ENCODE measurements at regions not wholly inside any gene's neighbourhood (a gene's known extent, or its start where the extent isn't known, plus 50 kb on each side); places are given as distances from the start of the nearest gene placed in this dataset.
"Not testable (repeated sequence)": the region's sequence is repeated elsewhere in the genome, so short reads cannot be mapped to it uniquely, and the experiment has no call there.

DNA sequence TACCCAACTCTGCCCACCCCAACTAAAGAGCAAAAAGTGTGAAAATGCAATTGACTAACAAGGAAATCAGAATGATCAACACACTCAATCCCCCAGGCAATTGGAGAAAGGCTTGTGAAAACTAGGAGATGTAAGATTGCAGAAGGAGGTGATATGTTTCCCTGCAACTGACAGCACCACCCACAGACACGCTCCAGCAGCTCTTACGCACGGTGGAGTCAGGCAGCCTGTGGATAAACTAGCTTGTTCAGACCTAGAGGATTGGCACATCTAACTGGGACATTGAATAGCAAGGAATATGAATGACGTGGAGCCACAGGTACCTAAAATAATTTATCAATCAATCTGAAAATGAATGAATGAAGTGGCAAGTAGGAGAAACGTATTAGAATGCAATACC lies 125.7 kb upstream of the MYO3A start:
- DNase-seq (ENCODE audit: low spot score) = no peak

DNA sequence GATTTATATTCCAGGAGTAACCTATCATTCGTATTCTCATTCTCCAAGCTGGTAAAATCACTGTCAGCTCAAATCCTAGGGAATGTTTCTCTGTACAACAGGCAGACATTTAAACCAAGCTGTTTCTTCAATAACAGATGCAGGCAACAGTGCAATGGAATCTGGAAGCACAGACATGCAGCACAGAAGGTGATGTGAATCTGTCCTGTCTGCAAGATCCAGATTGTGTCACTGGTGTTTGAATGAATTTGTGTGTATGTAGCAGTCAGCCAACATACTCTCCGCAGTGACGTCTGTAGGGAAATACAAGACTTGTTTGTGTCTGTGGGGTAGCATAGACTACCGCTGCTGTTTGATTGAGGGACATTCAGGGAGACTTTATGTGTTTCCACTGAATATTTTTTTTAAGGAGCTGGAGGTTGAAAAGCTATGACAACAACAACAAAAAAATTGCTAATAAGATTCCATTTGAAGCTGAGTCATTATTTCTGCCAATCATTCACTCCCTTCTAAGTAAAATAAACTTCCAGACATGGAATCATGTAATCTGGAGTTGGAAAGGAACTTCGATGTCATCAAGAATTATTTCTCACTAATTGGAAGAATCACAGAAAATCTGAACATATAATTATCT lies 122.9 kb upstream of the MYO3A start:
- DNase-seq (ENCODE audit: low spot score) = no peak

GRCh38 chr10:25813511-25813910 lies 120.5 kb upstream of the MYO3A start:
- DNase-seq (ENCODE audit: low spot score) = no peak

DNA sequence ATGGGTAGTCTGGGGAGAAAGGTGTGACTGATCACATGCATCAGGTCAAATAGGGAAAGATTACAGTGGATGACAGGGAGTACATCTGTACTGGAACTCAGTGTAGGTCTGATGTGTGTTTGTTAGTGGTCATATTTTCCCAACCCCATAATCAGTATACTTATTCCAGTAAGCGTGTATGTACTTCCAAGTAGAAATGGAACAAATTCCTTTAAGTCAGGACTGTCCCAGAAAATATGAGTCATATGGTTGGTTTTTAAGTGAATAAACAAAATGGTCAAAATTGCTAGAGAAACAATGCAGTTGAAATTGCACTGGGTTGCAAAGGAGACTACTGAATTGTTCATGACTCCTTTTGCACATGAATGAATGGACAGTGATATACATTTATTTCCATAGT lies 118.8 kb upstream of the MYO3A start:
- DNase-seq (ENCODE audit: low spot score) = no peak

DNA sequence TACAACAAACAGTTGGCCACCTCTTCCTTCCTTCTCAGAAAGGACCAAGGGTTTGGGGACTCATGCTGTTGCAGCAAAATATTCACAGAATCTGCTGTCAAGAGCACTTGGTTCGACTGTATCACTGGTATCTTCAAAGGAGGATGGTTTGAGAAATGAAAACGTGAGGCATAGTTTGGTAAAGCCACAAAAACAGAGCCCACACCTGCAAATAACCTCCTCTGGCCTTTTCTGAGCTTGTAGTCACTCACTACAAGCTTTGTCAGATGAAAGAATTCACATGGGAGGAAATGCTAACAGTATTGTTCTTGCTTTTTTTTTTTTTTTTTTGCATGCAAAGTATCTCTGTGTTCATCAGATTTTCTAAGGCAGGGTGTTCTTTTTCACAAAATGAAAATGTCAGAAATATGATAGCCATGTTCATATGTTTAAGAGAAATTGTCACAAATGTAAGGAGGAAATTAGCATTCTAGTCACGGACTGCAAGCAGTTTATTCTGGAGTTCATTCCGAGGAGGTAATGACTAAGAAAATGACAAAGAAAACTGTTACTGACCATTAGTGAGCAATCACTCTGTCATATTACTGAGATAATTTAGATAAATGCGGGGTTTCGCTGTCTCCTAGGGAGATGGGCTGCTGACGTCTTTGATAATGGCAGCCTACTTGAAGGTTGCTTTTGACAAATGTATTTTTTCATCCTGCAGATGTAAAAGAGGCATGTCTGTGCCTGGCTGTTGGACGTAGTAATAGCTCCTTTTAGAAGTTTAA lies 117.8 kb upstream of the MYO3A start:
- DNase-seq (ENCODE audit: low spot score) = no peak

DNA sequence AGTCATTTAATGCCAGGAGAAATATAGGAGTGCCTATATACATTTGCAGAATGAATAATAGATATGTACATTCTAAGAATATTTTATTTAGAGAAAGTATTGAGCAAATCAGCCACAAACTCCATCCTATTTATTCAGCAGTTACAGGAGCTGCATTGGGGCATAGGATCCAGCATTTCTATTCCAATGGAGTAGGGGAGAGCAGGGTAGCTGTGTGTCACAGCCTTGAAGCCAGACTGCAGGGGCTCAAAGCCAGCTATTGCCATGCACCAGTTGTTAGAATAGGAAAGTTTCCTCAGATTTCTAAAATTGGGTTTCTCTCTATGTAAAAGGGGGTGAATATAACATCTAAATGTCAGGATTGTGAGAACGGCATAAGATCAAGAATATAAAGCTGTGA lies 116.8 kb upstream of the MYO3A start:
- no peak for DNase-seq (ENCODE audit: low spot score)

- DNase-seq (ENCODE audit: low spot score) = no peak
These were observed 115.3 kb upstream of the MYO3A start for GRCh38 chr10:25818751-25819150.

GRCh38 chr10:25820472-25820871 lies 113.6 kb upstream of the MYO3A start:
- DNase-seq (ENCODE audit: low spot score) = no peak

- no peak for DNase-seq (ENCODE audit: low spot score)
These were observed 113.2 kb upstream of the MYO3A start for GRCh38 chr10:25820874-25821273.

GRCh38 chr10:25824050-25824449 lies 110.0 kb upstream of the MYO3A start:
- DNase-seq (ENCODE audit: low spot score) = no peak

DNA sequence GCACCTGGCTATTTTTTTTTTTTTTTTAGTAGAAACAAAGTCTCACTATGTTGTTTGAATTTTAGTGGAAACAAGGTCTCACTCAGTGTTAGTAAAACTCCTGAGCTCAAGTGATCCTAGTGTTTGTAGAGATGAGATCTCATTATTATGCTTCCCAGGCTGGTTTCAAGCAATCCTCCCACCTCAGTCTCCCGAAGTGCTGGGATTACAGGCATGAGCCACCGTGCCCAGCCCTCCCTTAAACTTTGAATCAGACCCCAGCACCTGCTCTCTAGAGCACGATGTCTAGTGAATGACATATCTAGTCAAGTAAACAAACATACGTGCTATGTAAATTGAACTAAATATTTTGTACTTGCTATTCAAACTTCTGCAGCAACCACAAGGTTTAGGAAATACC lies 105.6 kb upstream of the MYO3A start:
- DNase-seq (ENCODE audit: low spot score) = no peak

DNA sequence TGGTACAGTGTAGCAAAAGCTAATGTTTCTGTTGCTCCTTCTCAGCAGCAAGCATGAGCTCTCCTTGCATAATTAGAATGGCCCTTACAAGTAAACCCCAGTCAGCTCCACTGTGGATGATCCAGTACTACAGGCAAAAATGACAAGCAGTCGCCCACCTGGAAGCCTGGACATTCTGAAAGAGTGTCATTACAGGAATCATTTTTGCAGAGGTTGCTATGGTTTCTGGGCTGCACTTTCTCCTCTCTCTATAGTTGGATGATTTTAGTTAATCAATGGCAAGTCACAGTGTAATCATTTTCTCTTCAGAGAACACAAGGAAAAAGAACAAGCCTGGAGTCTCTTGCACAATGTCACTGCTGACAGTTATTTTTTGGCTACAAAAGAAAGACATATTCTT lies 102.9 kb upstream of the MYO3A start:
- no peak for DNase-seq (ENCODE audit: low spot score)

DNA sequence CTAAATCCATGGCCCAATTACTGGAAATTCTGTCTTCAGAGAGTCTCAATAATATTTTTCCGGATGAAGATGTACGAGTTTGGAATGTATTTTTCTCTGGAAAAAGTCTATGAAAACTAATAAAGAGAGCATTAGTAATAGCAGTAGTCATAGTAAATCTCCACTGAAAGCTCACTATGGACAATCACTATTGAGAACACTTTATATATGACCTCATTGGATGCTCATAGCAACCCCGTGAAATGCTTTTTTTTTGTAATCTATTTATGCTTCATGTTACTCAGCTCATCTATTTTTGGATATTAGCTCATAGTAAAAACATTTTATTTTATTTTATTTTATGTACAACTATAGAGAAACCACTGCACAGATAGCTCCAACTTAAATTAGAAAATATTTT lies 94.3 kb upstream of the MYO3A start:
- DNase-seq (ENCODE audit: low spot score) = no peak

DNA sequence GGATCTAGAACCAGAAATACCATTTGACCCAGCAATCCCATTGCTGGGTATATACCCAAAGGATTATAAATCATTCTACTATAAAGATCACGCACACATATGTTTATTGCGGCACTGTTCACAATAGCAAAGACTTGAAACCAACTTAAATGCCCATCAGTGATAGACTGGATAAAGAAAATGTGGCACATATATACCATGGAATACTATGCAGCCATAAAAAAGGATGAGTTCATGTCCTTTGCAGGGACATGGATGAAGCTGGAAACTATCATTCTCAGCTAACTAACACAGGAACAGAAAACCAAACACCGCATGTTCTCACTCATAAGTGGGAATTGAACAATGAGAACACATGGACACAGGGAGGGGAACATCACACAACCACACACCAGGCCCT lies 93.2 kb upstream of the MYO3A start:
- DNase-seq (ENCODE audit: low spot score) = not testable (repeated sequence)

DNA sequence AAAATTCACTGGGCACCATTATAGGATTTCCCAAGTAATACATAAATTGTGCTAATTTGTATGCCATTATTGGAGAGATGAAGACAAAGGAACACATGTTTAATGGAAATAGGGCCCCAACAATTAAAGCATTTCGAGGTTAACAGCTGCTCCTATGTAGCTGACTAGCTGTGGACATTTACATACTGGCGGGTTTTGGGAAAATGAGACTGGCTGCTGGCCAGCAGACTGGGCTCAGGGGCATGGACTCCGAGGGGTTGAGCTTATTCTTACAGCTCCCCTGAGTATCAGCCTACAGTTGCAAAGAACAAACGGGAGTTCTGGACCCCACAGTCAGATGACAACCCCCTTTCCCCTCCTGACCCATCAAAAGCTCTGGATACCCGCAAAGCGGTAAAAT lies 91.9 kb upstream of the MYO3A start:
- DNase-seq (ENCODE audit: low spot score) = no peak

DNA sequence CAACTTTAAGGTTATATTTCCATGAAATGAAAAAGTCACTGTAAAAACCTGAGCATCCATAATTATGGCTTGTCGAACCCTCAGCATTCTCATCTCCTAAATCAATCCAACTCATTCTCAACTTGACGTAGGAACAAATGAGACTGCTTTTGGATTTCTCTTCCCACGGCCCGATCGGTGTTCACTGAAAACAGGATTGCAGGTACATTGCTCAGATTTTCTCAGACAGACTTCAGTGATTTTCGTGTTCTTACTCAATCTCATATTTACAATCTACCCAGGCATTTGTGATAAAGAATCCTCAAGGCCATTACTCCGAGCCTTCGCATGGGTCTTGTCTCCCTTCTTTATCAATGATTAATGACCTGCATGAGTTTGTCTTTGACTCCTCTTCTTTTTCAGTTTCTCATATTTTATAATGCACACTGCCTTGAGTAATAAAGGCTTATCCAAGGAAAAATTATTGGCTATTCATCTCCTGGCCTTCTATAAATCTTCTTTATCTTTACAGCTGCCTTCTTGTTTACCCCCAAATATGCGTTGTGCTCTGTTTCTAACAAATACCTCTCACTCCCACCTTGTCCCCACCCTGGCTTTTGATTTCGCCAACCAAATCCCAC lies 90.4 kb upstream of the MYO3A start:
- no peak for DNase-seq (ENCODE audit: low spot score)

- not testable (repeated sequence) for DNase-seq (ENCODE audit: low spot score)
These were observed 89.3 kb upstream of the MYO3A start for GRCh38 chr10:25844716-25845115.

DNA sequence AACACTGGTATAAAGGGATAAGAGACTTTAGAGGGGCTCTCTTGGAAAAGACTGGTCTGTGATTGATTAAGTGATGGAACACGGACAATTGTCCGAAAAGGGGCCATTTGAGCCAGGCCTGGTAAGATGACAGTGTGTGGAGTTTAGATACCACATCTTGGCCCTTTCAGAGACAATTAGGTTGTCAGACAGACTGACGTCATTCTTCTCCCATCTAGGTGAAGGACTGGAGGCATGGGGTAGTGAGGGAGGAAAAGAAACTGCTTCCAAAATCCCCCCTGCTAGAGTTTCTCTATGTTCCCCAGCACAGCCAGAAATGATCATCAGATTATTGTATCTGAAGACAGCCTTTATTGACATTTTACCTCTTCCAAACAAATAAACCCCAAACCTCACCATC lies 84.8 kb upstream of the MYO3A start:
- no peak for DNase-seq (ENCODE audit: low spot score)

DNA sequence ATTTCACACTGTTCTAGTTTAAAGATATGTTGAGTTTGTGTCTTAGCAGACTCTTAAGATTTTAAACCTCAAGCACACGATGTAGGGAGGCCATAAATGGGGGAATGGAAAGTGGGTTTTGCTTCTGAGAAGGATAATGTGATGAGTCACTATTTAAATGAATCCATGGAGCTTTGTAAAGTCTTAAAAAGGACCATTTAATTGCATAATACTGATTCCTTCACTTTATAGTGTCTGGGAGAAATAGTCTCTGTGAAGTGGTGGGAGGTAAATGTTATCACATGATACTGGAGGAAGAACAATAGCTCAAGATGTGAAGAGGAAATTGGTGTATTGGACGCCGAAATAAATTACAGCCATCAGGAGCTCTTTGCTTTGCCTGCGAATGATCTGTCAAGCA lies 84.0 kb upstream of the MYO3A start:
- no peak for DNase-seq (ENCODE audit: low spot score)

- no peak for DNase-seq (ENCODE audit: low spot score)
These were observed 82.5 kb upstream of the MYO3A start for GRCh38 chr10:25851548-25851947.

GRCh38 chr10:25852364-25852941 lies 81.6 kb upstream of the MYO3A start:
- no peak for DNase-seq (ENCODE audit: low spot score)

DNA sequence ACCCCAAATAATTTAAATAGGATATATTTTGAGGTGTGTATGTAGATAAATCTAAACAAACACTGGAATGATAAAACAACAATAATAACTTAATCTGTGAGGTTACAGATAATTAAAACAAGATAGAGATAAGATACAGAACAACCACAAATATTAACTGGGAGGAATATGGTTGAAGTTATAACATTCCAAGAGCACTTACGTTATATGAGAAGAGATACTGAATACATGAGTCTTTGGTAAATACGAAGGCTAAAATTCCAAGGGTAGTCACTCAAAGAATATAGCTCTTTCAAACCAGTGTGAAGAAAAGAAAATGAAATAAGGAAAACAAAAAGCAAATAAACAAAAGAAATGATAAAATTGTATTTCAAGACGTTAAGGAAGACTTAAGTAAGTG lies 76.0 kb upstream of the MYO3A start:
- DNase-seq (ENCODE audit: low spot score) = no peak

DNA sequence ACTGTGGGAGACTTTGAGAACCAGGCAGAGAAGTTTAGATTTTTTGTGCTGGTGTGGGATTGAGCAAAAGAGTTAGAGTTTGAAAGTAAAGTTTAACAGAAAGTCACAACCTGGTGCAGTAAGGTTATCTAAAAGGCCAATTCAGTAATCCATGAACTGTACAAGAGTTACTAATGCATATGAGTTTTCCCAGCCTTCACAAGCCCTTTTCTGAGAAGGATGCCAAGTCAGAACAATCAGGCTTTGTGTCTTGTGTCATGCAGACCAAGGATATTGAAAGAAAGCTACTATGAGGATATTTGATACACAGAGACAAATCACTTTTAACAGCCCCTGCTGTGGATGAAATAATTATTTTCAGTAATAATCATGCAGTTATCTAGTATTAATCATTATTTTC lies 68.8 kb upstream of the MYO3A start:
- no peak for DNase-seq (ENCODE audit: low spot score)

All from mucosa of gallbladder (tissue), 1 donor.